ENCODE measurements at regions not wholly inside any gene's neighbourhood (a gene's known extent, or its start where the extent isn't known, plus 50 kb on each side); places are given as distances from the start of the nearest gene placed in this dataset.

- Mint-ChIP-seq H3K9me3 (ENCODE audit: low read depth) (no peaks in the 10 kb centered on the region), H3K36me3 (no peaks in the 10 kb centered on the region), H3K27ac (no peak overlapping the region), H3K27me3 (peaks cover 3% of the 10 kb centered on the region), H3K4me3 (no peak overlapping the region), H3K4me1 (no peaks in the 10 kb centered on the region)
- ATAC-seq (no peak), DNase-seq (no peak)
- CTCF ChIA-PET = no interaction called here
Measured at GRCh38 chr13:53200075-53200474, 171.5 kb downstream of the OLFM4 start.

- Mint-ChIP-seq H3K4me3 (no peak overlapping the region), H3K36me3 (no peaks in the 10 kb centered on the region), H3K27me3 (peaks cover 3% of the 10 kb centered on the region), H3K9me3 (ENCODE audit: low read depth) (no peaks in the 10 kb centered on the region), H3K4me1 (no peaks in the 10 kb centered on the region), H3K27ac (no peak overlapping the region)
- DNase-seq = no peak
- CTCF ChIA-PET = no interaction called here
- no peak for ATAC-seq
Measured at GRCh38 chr13:53200498-53201453, 172.2 kb downstream of the OLFM4 start.

- Mint-ChIP-seq H3K27ac (no peak overlapping the region), H3K27me3 (peaks cover 3% of the 10 kb centered on the region), H3K4me3 (no peak overlapping the region), H3K4me1 (no peaks in the 10 kb centered on the region), H3K36me3 (no peaks in the 10 kb centered on the region), H3K9me3 (ENCODE audit: low read depth) (no peaks in the 10 kb centered on the region)
- no peak for ATAC-seq
- CTCF ChIA-PET = no interaction called here
- DNase-seq = no peak
Measured at GRCh38 chr13:53201454-53202225, 173.0 kb downstream of the OLFM4 start.

GRCh38 chr13:53204598-53204997 is 176.0 kb downstream of the OLFM4 start:
- H3K4me1 Mint-ChIP-seq = no peaks in the 10 kb centered on the region
- H3K4me3 Mint-ChIP-seq = no peak overlapping the region
- no peak for ATAC-seq
- H3K27me3 Mint-ChIP-seq = no peaks in the 10 kb centered on the region
- no peaks in the 10 kb centered on the region for H3K36me3 Mint-ChIP-seq
- H3K9me3 Mint-ChIP-seq (ENCODE audit: low read depth) = no peaks in the 10 kb centered on the region
- no peak overlapping the region for H3K27ac Mint-ChIP-seq
- DNase-seq = no peak
- CTCF ChIA-PET = interaction anchor here (0.9 kb wide), 1 partner anchor 11 kb away, joined by 3 read pairs; no protein-coding TSS in a partner anchor

GRCh38 chr13:53206455-53206854 is 177.8 kb downstream of the OLFM4 start:
- Mint-ChIP-seq H3K27ac (no peak overlapping the region), H3K4me3 (no peak overlapping the region), H3K4me1 (no peaks in the 10 kb centered on the region), H3K9me3 (ENCODE audit: low read depth) (no peaks in the 10 kb centered on the region), H3K27me3 (no peaks in the 10 kb centered on the region), H3K36me3 (no peaks in the 10 kb centered on the region)
- CTCF ChIA-PET = interaction anchor here (2.1 kb wide), 1 partner anchor 9 kb away, joined by 4 read pairs; no protein-coding TSS in a partner anchor
- ATAC-seq (no peak), DNase-seq (no peak)

GRCh38 chr13:53207556-53207955 is 178.9 kb downstream of the OLFM4 start:
- no peak overlapping the region for H3K27ac Mint-ChIP-seq
- H3K4me3 Mint-ChIP-seq = no peak overlapping the region
- no peaks in the 10 kb centered on the region for H3K9me3 Mint-ChIP-seq (ENCODE audit: low read depth)
- CTCF ChIA-PET = interaction anchor here (2.1 kb wide), 1 partner anchor 8 kb away, joined by 4 read pairs; no protein-coding TSS in a partner anchor
- ATAC-seq (no peak), DNase-seq (no peak)
- no peaks in the 10 kb centered on the region for H3K4me1 Mint-ChIP-seq
- H3K27me3 Mint-ChIP-seq = no peaks in the 10 kb centered on the region
- H3K36me3 Mint-ChIP-seq = no peaks in the 10 kb centered on the region

- no peaks in the 10 kb centered on the region for H3K4me1 Mint-ChIP-seq
- H3K36me3 Mint-ChIP-seq = no peaks in the 10 kb centered on the region
- no peaks in the 10 kb centered on the region for H3K9me3 Mint-ChIP-seq (ENCODE audit: low read depth)
- H3K4me3 Mint-ChIP-seq = no peak overlapping the region
- CTCF ChIA-PET = no interaction called here
- ATAC-seq = no peak
- H3K27ac Mint-ChIP-seq = no peak overlapping the region
- DNase-seq = no peak
- no peaks in the 10 kb centered on the region for H3K27me3 Mint-ChIP-seq
Measured at GRCh38 chr13:53214433-53214832, 185.8 kb downstream of the OLFM4 start.

- H3K36me3 Mint-ChIP-seq = no peaks in the 10 kb centered on the region
- H3K27me3 Mint-ChIP-seq = no peaks in the 10 kb centered on the region
- no peaks in the 10 kb centered on the region for H3K9me3 Mint-ChIP-seq (ENCODE audit: low read depth)
- ATAC-seq (no peak), DNase-seq (no peak)
- H3K4me1 Mint-ChIP-seq = no peaks in the 10 kb centered on the region
- CTCF ChIA-PET = interaction anchor here (0.8 to 1.3 kb wide), 2 partner anchors 9 to 11 kb away, joined by 3 to 4 read pairs; no protein-coding TSS in a partner anchor
- H3K27ac Mint-ChIP-seq = no peak overlapping the region
- H3K4me3 Mint-ChIP-seq = no peak overlapping the region
Measured at GRCh38 chr13:53215563-53215962, 186.9 kb downstream of the OLFM4 start.

- no peak for ATAC-seq
- no peaks in the 10 kb centered on the region for H3K36me3 Mint-ChIP-seq
Measured at GRCh38 chr13:53216773-53217172, 188.2 kb downstream of the OLFM4 start.

GRCh38 chr13:53217194-53217593 is 188.6 kb downstream of the OLFM4 start:
- CTCF ChIA-PET = no interaction called here

More at GRCh38 chr13:53216773-53217172, 188.2 kb downstream of the OLFM4 start:
- H3K27ac Mint-ChIP-seq = no peak overlapping the region
- no peaks in the 10 kb centered on the region for H3K4me1 Mint-ChIP-seq
- no peaks in the 10 kb centered on the region for H3K27me3 Mint-ChIP-seq
- CTCF ChIA-PET = no interaction called here
- no peak overlapping the region for H3K4me3 Mint-ChIP-seq
- DNase-seq = no peak
- H3K9me3 Mint-ChIP-seq (ENCODE audit: low read depth) = no peaks in the 10 kb centered on the region

GRCh38 chr13:53220038-53220437 is 191.4 kb downstream of the OLFM4 start:
- Mint-ChIP-seq H3K4me1 (no peaks in the 10 kb centered on the region), H3K9me3 (ENCODE audit: low read depth) (peaks cover 2% of the 10 kb centered on the region), H3K27ac (no peak overlapping the region), H3K27me3 (no peaks in the 10 kb centered on the region), H3K4me3 (no peak overlapping the region), H3K36me3 (no peaks in the 10 kb centered on the region)
- DNase-seq (no peak), ATAC-seq (no peak)
- CTCF ChIA-PET = no interaction called here

More at GRCh38 chr13:53217194-53217593, 188.6 kb downstream of the OLFM4 start:
- ATAC-seq (no peak), DNase-seq (no peak)
- no peak overlapping the region for H3K4me3 Mint-ChIP-seq
- no peak overlapping the region for H3K27ac Mint-ChIP-seq
- H3K27me3 Mint-ChIP-seq = no peaks in the 10 kb centered on the region
- no peaks in the 10 kb centered on the region for H3K4me1 Mint-ChIP-seq
- no peaks in the 10 kb centered on the region for H3K9me3 Mint-ChIP-seq (ENCODE audit: low read depth)
- H3K36me3 Mint-ChIP-seq = no peaks in the 10 kb centered on the region

- ATAC-seq (no peak), DNase-seq (no peak)
- Mint-ChIP-seq H3K27me3 (no peaks in the 10 kb centered on the region), H3K36me3 (no peaks in the 10 kb centered on the region), H3K4me1 (no peaks in the 10 kb centered on the region), H3K9me3 (ENCODE audit: low read depth) (no peaks in the 10 kb centered on the region), H3K27ac (no peak overlapping the region), H3K4me3 (no peak overlapping the region)
- CTCF ChIA-PET = no interaction called here
Measured at GRCh38 chr13:53237696-53238095, 209.1 kb downstream of the OLFM4 start.

GRCh38 chr13:53238261-53238660 is 209.6 kb downstream of the OLFM4 start:
- ATAC-seq = no peak
- no peaks in the 10 kb centered on the region for H3K27me3 Mint-ChIP-seq
- CTCF ChIA-PET = no interaction called here

More at GRCh38 chr13:53238261-53238660, 209.6 kb downstream of the OLFM4 start:
- Mint-ChIP-seq H3K27ac (no peak overlapping the region), H3K9me3 (ENCODE audit: low read depth) (no peaks in the 10 kb centered on the region), H3K4me1 (no peaks in the 10 kb centered on the region), H3K4me3 (no peak overlapping the region), H3K36me3 (no peaks in the 10 kb centered on the region)
- no peak for DNase-seq
